A549 (cell line): ENCODE measurements at regions not wholly inside any gene's neighbourhood (a gene's known extent, or its start where the extent isn't known, plus 50 kb on each side); places are given as distances from the start of the nearest gene placed in this dataset.

Experiments
- CTCF ChIP-seq: fragments of >200 bp; sonication (Bioruptor Twin); formaldehyde crosslinking; IDR thresholded peaks from 3 replicates; pipeline ENCODE4 v1.5.1; 2016
- JUN ChIP-seq, 2 experiments: fragments of >200 bp; sonication (Bioruptor Twin); formaldehyde crosslinking; IDR thresholded peaks; 2 replicates in 1 of 2; 3 replicates in 1 of 2; pipeline ENCODE4 v1.6.1; 2016 to 2017
- JUNB ChIP-seq: fragments of >200 bp; sonication (Bioruptor Twin); formaldehyde crosslinking; IDR thresholded peaks from 2 replicates; pipeline ENCODE4 v1.6.1; 2016
- POLR2A ChIP-seq: IDR thresholded peaks from 2 replicates; pipeline ENCODE4 v1.6.1; 2012; ENCODE audit warnings: mild to moderate bottlenecking, low read length
- SMC3 ChIP-seq: fragments of >200 bp; sonication (Bioruptor Twin); formaldehyde crosslinking; IDR thresholded peaks from 3 replicates; pipeline ENCODE4 v1.6.1; 2018; ENCODE audit warnings: inconsistent platforms

GRCh38 chr2:67212203-67212602 is 184.9 kb upstream of the ETAA1 start:
- TF ChIP-seq POLR2A (no peak), JUNB (no peak), CTCF (no peak), JUN (IDR thresholded peaks at IDR 0.05) (no peak), SMC3 (no peak)
